OCI-LY3 (cell line): ENCODE measurements at regions not wholly inside any gene's neighbourhood (a gene's known extent, or its start where the extent isn't known, plus 50 kb on each side); places are given as distances from the start of the nearest gene placed in this dataset.

Experiments
- H2AFZ ChIP-seq: fragments of 200-600, 300-600 bp; shearing (Covaris generic); 2 replicates; pipeline ENCODE4 v1.6.0; 2014; ENCODE audit warnings: antibody characterized with exemption, low read depth, low read length
- H3K27ac ChIP-seq: fragments of 200-600, 300-600 bp; sonication (generic); 2 replicates; pipeline ENCODE4 v1.5.1; 2014; ENCODE audit warnings: mild to moderate bottlenecking, low read length, moderate library complexity, mixed read lengths
- H3K27me3 ChIP-seq: fragments of 200-600, 300-600 bp; sonication (generic); 2 replicates; pipeline ENCODE4 v1.6.1; 2014; ENCODE audit warnings: low read depth, low read length, mixed read lengths
- H3K36me3 ChIP-seq: fragments of 200-600, 300-600 bp; sonication (generic); replicated peaks from 2 replicates; pipeline ENCODE3; 2014; ENCODE audit warnings: low read depth, low read length, mixed read lengths
- H3K4me1 ChIP-seq: fragments of 300-600, 200-600 bp; sonication (generic); 2 replicates; pipeline ENCODE4 v1.6.1; 2014; ENCODE audit warnings: low read length, mixed read lengths
- H3K4me2 ChIP-seq: fragments of 200-600, 300-600 bp; sonication (generic); 2 replicates; pipeline ENCODE4 v1.6.1; 2014; ENCODE audit warnings: low read length, mixed read lengths
- H3K4me3 ChIP-seq: fragments of 300-600, 200-600 bp; sonication (generic); 2 replicates; pipeline ENCODE4 v1.5.1; 2014; ENCODE audit warnings: antibody characterized with exemption, mild to moderate bottlenecking, low read length, moderate library complexity
- H3K79me2 ChIP-seq: fragments of 300-600, 200-600 bp; shearing (Covaris generic); 2 replicates; pipeline ENCODE4 v1.6.1; 2014; ENCODE audit warnings: mild to moderate bottlenecking, low read length, mixed read lengths
- H3K9ac ChIP-seq: fragments of 300-600, 200-600 bp; shearing (Covaris generic); 2 replicates; pipeline ENCODE4 v1.6.0; 2014; ENCODE audit warnings: mild to moderate bottlenecking, low read length, moderate library complexity
- H3K9me3 ChIP-seq: fragments of 200-600, 300-600 bp; shearing (Covaris generic); 2 replicates; pipeline ENCODE4 v1.6.1; 2014; ENCODE audit warnings: low read length, mixed read lengths; ENCODE audit not compliant: insufficient read depth
- H4K20me1 ChIP-seq: fragments of 200-600, 300-600 bp; sonication (generic); 2 replicates; pipeline ENCODE4 v1.6.1; 2016; ENCODE audit warnings: low read length, mixed read lengths; ENCODE audit not compliant: insufficient read depth
- CTCF ChIP-seq: fragments of 200-600, 300-600 bp; sonication (generic); IDR thresholded peaks from 2 replicates; pipeline ENCODE4 v1.5.1; 2014; ENCODE audit warnings: antibody characterized with exemption, low read length, low read depth
- EZH2phosphoT487 ChIP-seq: fragments of 200-600 bp; shearing (Covaris generic); IDR thresholded peaks from 2 replicates; pipeline ENCODE4 v1.6.1; 2018; ENCODE audit warnings: antibody characterized with exemption, mixed run types, low read depth

- H3K4me1 ChIP-seq, result no peaks in the 10 kb centered on the region
- H3K36me3 ChIP-seq, result no peaks in the 10 kb centered on the region
- no peak overlapping the region for H3K27ac ChIP-seq
- H3K9me3 ChIP-seq, result no peaks in the 10 kb centered on the region
- H3K27me3 ChIP-seq, result no peaks in the 10 kb centered on the region
- H3K9ac ChIP-seq, result no peak overlapping the region
- H4K20me1 ChIP-seq, result no peaks in the 10 kb centered on the region
- H2AFZ ChIP-seq, result no peak overlapping the region
- no peaks in the 10 kb centered on the region for H3K79me2 ChIP-seq
- H3K4me3 ChIP-seq, result no peak overlapping the region
- TF ChIP-seq CTCF (no peak), EZH2phosphoT487 (no peak)
- no peak overlapping the region for H3K4me2 ChIP-seq
Observed at GRCh38 chr22:48651036-48651890, 1176.4 kb downstream of the BRD1 start.

- H3K4me2 ChIP-seq, result no peak overlapping the region
- no peaks in the 10 kb centered on the region for H4K20me1 ChIP-seq
- H3K9ac ChIP-seq, result no peak overlapping the region
- no peaks in the 10 kb centered on the region for H3K36me3 ChIP-seq
- no peak overlapping the region for H3K27ac ChIP-seq
- TF ChIP-seq CTCF, result no peak
- no peak for TF ChIP-seq EZH2phosphoT487
- no peaks in the 10 kb centered on the region for H3K27me3 ChIP-seq
- no peaks in the 10 kb centered on the region for H3K4me1 ChIP-seq
- no peak overlapping the region for H2AFZ ChIP-seq
- no peaks in the 10 kb centered on the region for H3K79me2 ChIP-seq
- no peaks in the 10 kb centered on the region for H3K9me3 ChIP-seq
- H3K4me3 ChIP-seq, result no peak overlapping the region
Observed at GRCh38 chr22:48650323-48651035, 1177.2 kb downstream of the BRD1 start.

- Histone ChIP-seq H4K20me1 (no peaks in the 10 kb centered on the region), H3K4me3 (no peak overlapping the region), H3K9ac (no peak overlapping the region), H3K36me3 (no peaks in the 10 kb centered on the region), H3K9me3 (no peaks in the 10 kb centered on the region), H3K79me2 (no peaks in the 10 kb centered on the region), H3K4me1 (no peaks in the 10 kb centered on the region), H3K27ac (no peak overlapping the region), H3K27me3 (no peaks in the 10 kb centered on the region), H3K4me2 (no peak overlapping the region), H2AFZ (no peak overlapping the region)
- TF ChIP-seq CTCF, result no peak
- no peak for TF ChIP-seq EZH2phosphoT487
Observed at GRCh38 chr22:48649466-48649865, 1178.2 kb downstream of the BRD1 start.

GRCh38 chr22:48649031-48649430 lies 1178.6 kb downstream of the BRD1 start:
- Histone ChIP-seq H2AFZ (no peak overlapping the region), H3K79me2 (no peaks in the 10 kb centered on the region), H4K20me1 (no peaks in the 10 kb centered on the region), H3K4me2 (no peak overlapping the region), H3K27ac (no peak overlapping the region), H3K27me3 (no peaks in the 10 kb centered on the region), H3K4me3 (no peak overlapping the region), H3K4me1 (no peaks in the 10 kb centered on the region), H3K36me3 (no peaks in the 10 kb centered on the region), H3K9me3 (no peaks in the 10 kb centered on the region), H3K9ac (no peak overlapping the region)
- no peak for TF ChIP-seq CTCF
- no peak for TF ChIP-seq EZH2phosphoT487
